M059J (cell line): ENCODE measurements at regions not wholly inside any gene's neighbourhood (a gene's known extent, or its start where the extent isn't known, plus 50 kb on each side); places are given as distances from the start of the nearest gene placed in this dataset.
A peak's percentile ranks its signal among the peaks of the same experiment; 100 is the strongest.

Experiments used
- DNase-seq: peaks from one replicate; pipeline ENCODE4 v3.0.0-alpha.2; 2012; ENCODE audit warnings: low read depth

- DNase-seq, result peak; percentile 1
These were observed 389.3 kb upstream of the USP15 start for GRCh38 chr12:61870658-61871484.

- DNase-seq, result no peak
These were observed 388.8 kb upstream of the USP15 start for GRCh38 chr12:61871485-61871810.

DNA sequence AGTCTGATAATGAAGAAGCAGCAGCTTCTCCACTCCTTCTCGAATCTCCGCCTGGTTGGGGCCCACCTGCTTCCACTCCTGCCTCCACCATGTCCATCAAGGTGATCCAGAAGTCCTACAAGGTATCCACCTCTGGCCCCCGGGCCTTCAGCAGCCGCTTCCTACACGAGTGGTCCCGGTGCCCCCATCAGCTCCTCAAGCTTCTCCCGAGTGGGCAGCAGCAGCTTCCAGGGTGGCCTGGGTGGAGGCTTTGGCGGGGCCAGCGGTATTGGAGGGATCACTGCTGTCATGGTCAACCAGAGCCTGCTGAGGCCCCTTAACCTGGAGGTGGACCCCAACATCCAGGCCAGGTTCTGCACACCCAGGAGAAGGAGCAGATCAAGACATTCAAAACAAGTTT lies 381.0 kb upstream of the USP15 start:
- no peak for DNase-seq

GRCh38 chr12:61880186-61880585 lies 380.0 kb upstream of the USP15 start:
- DNase-seq, result no peak

DNA sequence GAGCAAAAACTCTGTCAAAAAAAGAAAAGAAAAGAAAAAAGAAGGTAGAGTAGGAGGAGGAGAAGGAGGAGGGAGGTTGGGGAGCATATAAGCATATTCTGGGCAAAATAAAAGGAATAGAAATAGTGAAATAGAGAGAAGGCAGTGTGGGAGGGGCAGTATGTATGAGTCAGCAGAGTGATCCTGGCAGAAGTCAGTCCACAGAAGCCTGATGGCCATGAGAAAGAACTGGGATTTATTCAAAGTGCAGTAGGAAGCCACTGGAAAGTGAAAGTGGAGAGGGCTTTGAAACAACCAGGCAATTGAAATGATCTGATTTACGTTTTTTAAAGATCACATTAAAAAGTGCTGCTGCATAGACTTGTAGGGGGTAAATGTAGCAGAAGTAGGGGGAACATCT lies 368.6 kb upstream of the USP15 start:
- DNase-seq, result peak; percentile 10

DNA sequence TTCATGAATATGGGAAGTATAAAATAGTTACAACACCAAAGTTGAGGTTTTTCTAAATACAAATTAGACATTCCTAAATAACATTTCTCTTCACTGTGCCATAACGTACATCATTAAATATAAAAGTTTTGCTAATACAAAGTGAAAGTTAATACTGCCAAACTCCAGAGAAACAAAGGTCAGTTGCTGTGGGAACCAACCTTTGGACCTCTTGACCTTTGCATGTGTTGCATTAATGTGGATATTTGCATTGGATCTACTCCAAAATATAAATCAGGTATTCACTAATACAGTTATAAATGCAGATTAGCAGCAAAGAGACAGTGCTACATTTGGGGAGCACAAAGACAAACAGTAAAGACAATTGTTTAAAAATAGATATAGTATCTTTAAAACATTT lies 366.0 kb upstream of the USP15 start:
- DNase-seq, result no peak

DNA sequence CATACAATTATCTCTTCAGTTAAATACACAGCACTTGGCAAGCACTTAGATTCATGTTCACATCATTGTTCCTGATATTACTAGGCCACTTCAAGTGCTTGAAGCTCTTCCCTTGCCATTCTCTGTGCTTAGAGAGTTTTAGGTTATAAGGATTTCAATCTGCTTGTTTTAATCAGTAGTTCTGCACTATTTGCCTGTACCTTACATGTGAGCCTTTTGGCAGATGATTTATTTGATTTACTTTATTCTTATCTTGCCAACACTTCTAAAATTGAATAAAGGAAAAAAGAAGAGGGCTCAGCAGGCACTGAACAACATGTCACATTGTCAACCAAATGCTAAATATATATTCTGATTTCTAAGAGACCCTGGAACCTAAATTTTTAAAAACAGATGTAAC lies 363.8 kb upstream of the USP15 start:
- no peak for DNase-seq

DNA sequence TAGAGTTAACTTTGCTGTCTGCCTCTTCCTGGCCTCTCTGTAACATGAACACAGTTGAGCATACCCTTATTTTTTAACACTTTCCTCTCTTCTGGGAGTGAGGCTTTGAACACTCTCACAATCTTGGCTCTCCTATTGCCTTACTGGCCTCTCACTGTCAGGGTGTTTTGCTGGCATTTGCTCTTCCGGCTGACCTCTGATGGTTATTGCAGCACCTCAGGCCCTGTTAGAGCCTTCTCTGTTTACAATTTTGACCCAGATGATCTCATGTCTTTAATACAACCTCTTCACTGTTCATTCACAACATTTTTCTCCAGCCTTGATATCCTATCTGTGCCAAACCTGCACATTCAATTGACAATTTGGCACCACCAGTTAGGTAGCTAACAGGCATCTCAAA lies 357.8 kb upstream of the USP15 start:
- no peak for DNase-seq

DNA sequence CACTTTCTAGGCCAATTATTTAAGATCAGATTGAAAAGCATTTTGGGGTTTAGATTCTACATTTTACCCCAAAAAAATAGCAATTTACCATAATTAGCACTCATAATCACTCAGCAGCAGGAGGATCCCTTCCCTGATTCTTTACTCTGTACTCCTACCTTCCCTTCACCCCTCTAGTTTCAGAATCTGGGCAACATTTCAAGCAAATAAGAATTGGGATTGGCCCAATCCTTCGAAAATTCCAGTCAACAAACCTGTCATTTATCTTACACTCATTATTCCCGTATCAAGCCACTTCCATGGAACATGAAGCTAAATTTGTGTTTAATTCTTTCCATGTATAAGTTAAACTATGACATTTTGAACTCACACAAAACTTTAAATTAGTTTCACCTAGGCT lies 349.1 kb upstream of the USP15 start:
- DNase-seq, result no peak

- no peak for DNase-seq
These were observed 344.8 kb upstream of the USP15 start for GRCh38 chr12:61915420-61915819.

DNA sequence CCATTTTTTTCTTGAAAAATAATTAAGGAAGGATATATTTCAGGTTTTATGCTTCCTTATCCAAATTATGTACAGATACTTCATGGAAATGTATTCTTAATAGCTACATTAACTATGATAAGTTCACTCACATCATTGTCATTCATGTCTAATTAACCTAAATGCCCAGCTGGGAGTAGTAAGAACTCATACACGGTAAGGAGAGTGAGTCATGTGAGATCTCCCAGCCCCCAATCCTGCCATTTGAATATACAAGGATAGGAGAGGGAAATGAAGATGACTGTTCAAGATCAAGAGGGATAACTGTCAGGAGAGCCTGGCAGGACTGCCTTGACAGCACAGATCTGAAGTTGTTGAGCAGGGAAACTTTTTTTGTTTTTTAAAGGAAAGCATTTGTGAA lies 343.4 kb upstream of the USP15 start:
- no peak for DNase-seq

- no peak for DNase-seq
These were observed 340.5 kb upstream of the USP15 start for GRCh38 chr12:61919686-61920085.

GRCh38 chr12:61920230-61920629 lies 340.0 kb upstream of the USP15 start:
- DNase-seq, result no peak

- no peak for DNase-seq
These were observed 337.1 kb upstream of the USP15 start for GRCh38 chr12:61923152-61923551.

GRCh38 chr12:61934564-61934963 lies 325.6 kb upstream of the USP15 start:
- no peak for DNase-seq

- no peak for DNase-seq
These were observed 320.2 kb upstream of the USP15 start for GRCh38 chr12:61939977-61940376.

- DNase-seq, result no peak
These were observed 303.7 kb upstream of the USP15 start for GRCh38 chr12:61956545-61956944.

- DNase-seq, result no peak
These were observed 285.7 kb upstream of the USP15 start for GRCh38 chr12:61974461-61974860.

DNA sequence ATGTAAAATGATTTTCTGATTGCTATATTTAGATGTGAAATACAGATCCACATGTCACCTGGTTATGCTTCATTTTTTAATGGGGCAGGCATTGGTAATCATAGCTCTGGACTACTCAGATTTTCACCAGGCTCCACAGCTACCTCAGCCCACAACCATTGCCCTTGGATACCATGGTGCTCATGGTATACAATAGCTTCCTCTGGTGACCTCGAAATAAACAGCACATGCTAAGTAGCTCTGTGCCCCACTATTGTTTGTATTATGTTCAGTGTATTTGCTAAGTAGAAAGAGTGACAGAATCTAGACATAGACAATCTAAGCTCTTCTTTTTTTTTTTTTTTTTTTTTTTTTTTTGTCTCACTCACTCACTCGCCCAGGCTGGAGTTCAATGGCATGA lies 274.4 kb upstream of the USP15 start:
- DNase-seq, result no peak

GRCh38 chr12:61987173-61987572 lies 273.0 kb upstream of the USP15 start:
- DNase-seq, result no peak

DNA sequence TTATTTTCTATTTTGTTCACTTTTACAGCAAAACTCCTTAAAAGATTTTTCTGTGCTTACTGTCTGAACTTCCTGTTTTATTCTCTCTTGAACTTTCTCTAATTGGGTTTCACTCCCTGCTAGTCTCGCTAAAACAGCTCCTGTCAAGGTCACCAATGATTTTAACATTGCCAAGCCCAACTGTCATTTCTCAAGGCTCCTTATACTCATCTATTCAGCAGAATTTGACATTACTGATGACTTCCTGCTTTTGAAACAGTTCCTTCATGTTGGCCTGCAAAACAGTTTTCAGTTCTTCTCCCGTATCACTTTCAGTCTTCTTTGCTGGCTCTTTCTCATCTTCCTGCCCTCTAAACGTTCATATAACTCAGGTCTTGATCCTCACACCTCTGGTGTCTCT lies 268.5 kb upstream of the USP15 start:
- DNase-seq, result no peak

- peak; percentile 15 for DNase-seq
These were observed 266.4 kb upstream of the USP15 start for GRCh38 chr12:61993734-61994345.

DNA sequence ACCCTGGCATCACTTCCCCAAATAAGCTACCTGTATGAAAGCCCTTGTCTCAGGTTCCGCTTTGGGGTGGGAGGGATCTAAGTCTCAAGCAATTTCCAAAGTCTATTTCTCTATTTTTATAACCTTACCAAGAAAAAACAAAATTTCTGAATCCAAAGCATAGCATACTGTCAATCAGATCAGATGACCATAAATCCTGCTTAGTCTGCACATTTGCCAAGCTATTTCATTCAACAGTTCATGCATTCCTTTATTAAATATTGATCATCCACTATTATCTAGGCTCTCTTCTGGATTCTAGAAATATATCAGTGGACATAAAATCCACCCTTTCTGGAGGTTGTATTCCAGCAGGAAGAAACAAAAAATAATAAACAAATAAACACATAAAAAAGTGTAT lies 263.5 kb upstream of the USP15 start:
- no peak for DNase-seq

DNA sequence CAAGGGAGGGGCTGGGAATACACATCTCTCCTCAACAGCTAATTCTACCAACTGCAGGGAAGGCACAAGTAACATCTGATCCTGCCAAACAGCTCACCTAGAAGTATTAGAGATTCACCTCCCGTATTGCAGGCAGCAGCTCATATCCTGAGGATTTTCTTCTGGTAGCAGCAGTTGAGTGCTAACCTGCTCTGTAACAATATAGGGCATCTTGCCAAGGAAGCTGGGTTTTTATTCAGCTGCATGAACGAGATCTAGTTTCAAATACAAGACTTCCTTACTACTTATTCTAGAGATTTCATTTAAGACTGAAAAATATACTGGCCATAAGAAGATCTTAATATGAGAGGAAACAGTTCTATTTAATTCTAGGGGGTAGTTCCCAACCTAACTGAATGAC lies 261.4 kb upstream of the USP15 start:
- DNase-seq, result no peak
